ENCODE measurements at regions not wholly inside any gene's neighbourhood (a gene's known extent, or its start where the extent isn't known, plus 50 kb on each side); places are given as distances from the start of the nearest gene placed in this dataset.

DNA sequence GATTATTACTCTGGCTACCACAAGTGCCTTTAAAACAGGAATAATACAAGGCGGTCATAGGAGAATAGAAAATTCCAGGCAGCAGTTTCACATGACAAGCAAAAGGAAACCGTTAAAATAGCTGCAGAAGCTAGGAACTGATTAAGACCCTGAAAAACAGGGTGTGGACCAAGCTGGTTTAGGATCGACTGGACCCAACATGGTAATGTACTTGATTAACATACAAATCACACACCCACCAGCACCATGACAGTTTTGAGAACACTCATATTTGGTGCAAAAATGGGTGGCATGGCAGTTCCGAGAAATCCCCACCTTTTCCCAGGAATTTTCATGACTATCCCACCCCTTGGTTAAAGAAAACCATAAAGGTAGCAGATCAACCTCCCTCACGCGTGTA is 51.9 kb upstream of the TMEM163 start:
- TF ChIP-seq SPI1 (IDR thresholded peaks at IDR 0.05; ENCODE audit: low read depth, low read length), result no peak
- no peak for TF ChIP-seq POLR2A (IDR thresholded peaks at IDR 0.05; ENCODE audit: low read depth, low read length)
- no peak for TF ChIP-seq TAF1 (IDR thresholded peaks at IDR 0.05; ENCODE audit: low read depth, low read length)
- TF ChIP-seq POLR2AphosphoS5 (IDR thresholded peaks at IDR 0.05; ENCODE audit: low read depth, low read length), result no peak
- TF ChIP-seq POU2F2 (IDR thresholded peaks at IDR 0.05; ENCODE audit: low read depth, low read length), result no peak

Measured in GM12891 (cell line).